ENCODE measurements at regions not wholly inside any gene's neighbourhood (a gene's known extent, or its start where the extent isn't known, plus 50 kb on each side); places are given as distances from the start of the nearest gene placed in this dataset.
A peak's percentile ranks its signal among the peaks of the same experiment; 100 is the strongest.

DNA sequence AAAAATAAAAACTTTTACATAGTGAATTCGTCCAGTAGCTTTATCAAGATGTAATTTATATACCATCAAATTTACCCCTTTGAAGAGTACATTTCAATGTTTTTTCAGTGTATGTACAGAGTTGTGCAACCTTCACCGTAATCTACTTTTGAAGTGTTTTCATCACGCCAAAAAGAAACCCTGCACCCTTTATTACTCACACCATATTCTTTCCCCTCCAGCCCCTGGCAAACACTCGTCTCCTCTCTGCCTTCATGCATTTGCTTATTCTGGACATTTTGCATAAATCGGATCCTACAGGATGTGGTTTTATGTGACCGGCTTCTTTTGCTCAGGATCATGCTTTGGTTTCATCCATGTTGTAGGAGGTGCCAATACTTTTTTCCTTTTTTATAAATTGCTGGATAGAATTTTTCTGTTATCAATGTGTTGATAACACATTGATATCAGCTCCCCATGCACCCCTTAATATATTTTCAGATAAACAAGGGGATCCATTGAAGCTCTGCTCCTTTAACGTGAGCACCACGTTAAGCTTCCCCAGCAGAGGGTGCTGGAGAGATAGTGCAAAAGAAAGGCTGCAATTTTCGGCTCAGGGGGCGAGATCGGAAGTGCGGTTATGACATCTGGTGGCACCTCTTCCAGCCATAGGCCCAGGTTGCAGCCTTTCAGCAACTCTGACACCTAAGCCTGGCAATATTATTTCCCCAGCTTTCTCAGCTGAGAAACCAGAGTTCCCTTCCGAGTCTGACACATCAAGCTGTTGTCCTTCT is 100.1 kb upstream of the VCX3B start:
- H3K4me2 ChIP-seq (ENCODE audit: insufficient read depth, insufficient read length, low read length), result no peak overlapping the region
- H3K27me3 ChIP-seq (ENCODE audit: insufficient read depth, low read length), result no peaks in the 10 kb centered on the region
- H2BK15ac ChIP-seq (ENCODE audit: low read depth, low read length), result no peak overlapping the region
- H3K27me3 Mint-ChIP-seq (ENCODE audit: low read depth), result no peaks in the 10 kb centered on the region
- no peak overlapping the region for H3K4me3 Mint-ChIP-seq
- H4K5ac ChIP-seq (ENCODE audit: insufficient read length, low read depth, low read length), result no peak overlapping the region
- no peaks in the 10 kb centered on the region for H3K79me2 ChIP-seq (ENCODE audit: insufficient read depth, low read length)
- H3K56ac ChIP-seq (ENCODE audit: insufficient read length, low read depth, low read length), result no peak overlapping the region
- H2AK5ac ChIP-seq (ENCODE audit: insufficient read length, low read length), result no peak overlapping the region
- H3T11ph ChIP-seq (ENCODE audit: low read length), result no peak overlapping the region
- no peaks in the 10 kb centered on the region for H3K79me1 ChIP-seq (ENCODE audit: insufficient read depth, low read depth, low read length, poor library complexity, severe bottlenecking)
- H3K9me3 Mint-ChIP-seq, result peaks cover 0 to 3% of the 10 kb centered on the region in 2 experiments; a peak in 1 of 5 replicates
- H3K36me3 Mint-ChIP-seq (ENCODE audit: insufficient read depth in 1 of 3, low read depth in 3 of 3), result no peaks in the 10 kb centered on the region
- no peak overlapping the region for H2BK120ac ChIP-seq (ENCODE audit: low read depth, low read length, poor library complexity, severe bottlenecking)
- WGBS (ENCODE audit: extremely low coverage, insufficient read length, low lambda C conversion rate), result no CpG with 5 or more reads among the region's 13 CpGs
- H3K23ac ChIP-seq (ENCODE audit: insufficient read length, low read depth, low read length), result no peak overlapping the region
- no peak overlapping the region for H3K9ac ChIP-seq (ENCODE audit: extremely low read depth, insufficient read length, low read length)
- no peak overlapping the region for H2BK20ac ChIP-seq (ENCODE audit: low read depth, low read length, poor library complexity, severe bottlenecking)
- H3K27ac Mint-ChIP-seq, result no peak overlapping the region; a peak in 1 of 7 replicates
- peak; percentile 60 for DNase-seq
- H3K9me3 ChIP-seq (ENCODE audit: control insufficient read depth, low read depth, low read length), result no peaks in the 10 kb centered on the region
- no peaks in the 10 kb centered on the region for H3K4me1 ChIP-seq (ENCODE audit: insufficient read depth, low read length)
- no peak overlapping the region for H2BK5ac ChIP-seq (ENCODE audit: insufficient read length, low read length)
- peaks cover 3 to 10% of the 10 kb centered on the region in 2 experiments; a peak in 3 of 4 replicates for H3K4me1 Mint-ChIP-seq
- H4K91ac ChIP-seq (ENCODE audit: insufficient read length, low read depth, low read length), result no peak overlapping the region
- TF ChIP-seq, protein P1, sequence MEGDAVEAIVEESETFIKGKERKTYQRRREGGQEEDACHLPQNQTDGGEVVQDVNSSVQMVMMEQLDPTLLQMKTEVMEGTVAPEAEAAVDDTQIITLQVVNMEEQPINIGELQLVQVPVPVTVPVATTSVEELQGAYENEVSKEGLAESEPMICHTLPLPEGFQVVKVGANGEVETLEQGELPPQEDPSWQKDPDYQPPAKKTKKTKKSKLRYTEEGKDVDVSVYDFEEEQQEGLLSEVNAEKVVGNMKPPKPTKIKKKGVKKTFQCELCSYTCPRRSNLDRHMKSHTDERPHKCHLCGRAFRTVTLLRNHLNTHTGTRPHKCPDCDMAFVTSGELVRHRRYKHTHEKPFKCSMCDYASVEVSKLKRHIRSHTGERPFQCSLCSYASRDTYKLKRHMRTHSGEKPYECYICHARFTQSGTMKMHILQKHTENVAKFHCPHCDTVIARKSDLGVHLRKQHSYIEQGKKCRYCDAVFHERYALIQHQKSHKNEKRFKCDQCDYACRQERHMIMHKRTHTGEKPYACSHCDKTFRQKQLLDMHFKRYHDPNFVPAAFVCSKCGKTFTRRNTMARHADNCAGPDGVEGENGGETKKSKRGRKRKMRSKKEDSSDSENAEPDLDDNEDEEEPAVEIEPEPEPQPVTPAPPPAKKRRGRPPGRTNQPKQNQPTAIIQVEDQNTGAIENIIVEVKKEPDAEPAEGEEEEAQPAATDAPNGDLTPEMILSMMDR (conservative IDR thresholded peaks at IDR 0.05), result peak; percentile 88
- H2BK12ac ChIP-seq (ENCODE audit: insufficient read length, low read depth, low read length), result no peak overlapping the region
- no peaks in the 10 kb centered on the region for H3K23me2 ChIP-seq (ENCODE audit: insufficient read length, low read depth, low read length, poor library complexity, severe bottlenecking)
- H2AFZ ChIP-seq (ENCODE audit: low read length), result no peak overlapping the region
- H3K27ac ChIP-seq (ENCODE audit: insufficient read length, low read depth, low read length), result no peak overlapping the region
- H3K18ac ChIP-seq (ENCODE audit: insufficient read length, low read depth, low read length), result no peak overlapping the region
- H4K8ac ChIP-seq (replicated peaks; ENCODE audit: insufficient read length, low read depth, low read length), result no peak overlapping the region
- H3K4ac ChIP-seq (ENCODE audit: low read depth, low read length), result no peak overlapping the region
- no peaks in the 10 kb centered on the region for H4K20me1 ChIP-seq (ENCODE audit: control insufficient read depth, insufficient read depth, insufficient read length)
- H3K14ac ChIP-seq (ENCODE audit: insufficient read depth, low read length), result no peak overlapping the region

All from H9 (cell line).